PFSK-1 (cell line): ENCODE measurements at regions not wholly inside any gene's neighbourhood (a gene's known extent, or its start where the extent isn't known, plus 50 kb on each side); places are given as distances from the start of the nearest gene placed in this dataset.

ENCODE experiments used
- FOXP2 ChIP-seq: optimal IDR thresholded peaks from 2 replicates; pipeline ENCODE3; 2011; ENCODE audit warnings: borderline replicate concordance, control low read depth, inconsistent platforms; ENCODE audit not compliant: insufficient read depth; ENCODE audit errors: extremely low read length, extremely low read depth
- POLR2AphosphoS5 ChIP-seq: IDR thresholded peaks from 2 replicates; pipeline ENCODE4 v1.6.1; 2012; ENCODE audit warnings: low read depth, mild to moderate bottlenecking, control low read depth, low read length, moderate library complexity
- SIN3A ChIP-seq: IDR thresholded peaks from 2 replicates; pipeline ENCODE4 v1.6.1; 2012; ENCODE audit warnings: mild to moderate bottlenecking, low read length, moderate library complexity, borderline replicate concordance; ENCODE audit not compliant: insufficient read depth
- TAF1 ChIP-seq: IDR thresholded peaks from 2 replicates; pipeline ENCODE4 v1.6.1; 2012; ENCODE audit warnings: low read length, control low read depth, borderline replicate concordance; ENCODE audit not compliant: insufficient read depth
- TF ChIP-seq, protein P1 (sequence below), 2 experiments: IDR thresholded peaks; 2 replicates each; pipeline versions ENCODE4 v1.6.1 to v1.8.0; 2011 to 2012; ENCODE audit warnings: low read depth in 2 of 2, low read length in 2 of 2, control low read depth in 1 of 2, inconsistent platforms in 1 of 2, mild to moderate bottlenecking in 1 of 2, moderate library complexity in 1 of 2; ENCODE audit not compliant: insufficient read depth in 1 of 2

DNA sequence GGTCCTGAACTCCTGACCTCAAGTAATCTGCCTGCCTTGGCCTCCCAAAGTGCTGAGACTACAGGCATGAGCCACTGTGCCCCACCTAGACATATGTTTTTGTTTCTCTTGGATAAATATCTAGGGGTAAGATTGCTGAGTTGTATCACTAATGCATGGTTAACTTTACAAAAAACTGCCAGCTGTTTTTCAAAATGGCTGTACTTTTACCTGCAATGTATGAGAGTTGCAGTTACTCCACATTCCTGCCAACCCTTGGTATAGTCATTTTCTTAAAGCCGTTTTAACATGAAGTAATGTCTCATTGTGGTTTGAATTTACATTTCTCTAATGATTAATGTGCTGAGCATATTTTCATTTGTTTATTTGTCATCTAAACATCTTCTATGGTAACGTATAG, 289.7 kb downstream of the UTRN start:
- TF ChIP-seq FOXP2 (no peak), SIN3A (no peak), TAF1 (no peak), POLR2AphosphoS5 (no peak)
- TF ChIP-seq, protein P1, sequence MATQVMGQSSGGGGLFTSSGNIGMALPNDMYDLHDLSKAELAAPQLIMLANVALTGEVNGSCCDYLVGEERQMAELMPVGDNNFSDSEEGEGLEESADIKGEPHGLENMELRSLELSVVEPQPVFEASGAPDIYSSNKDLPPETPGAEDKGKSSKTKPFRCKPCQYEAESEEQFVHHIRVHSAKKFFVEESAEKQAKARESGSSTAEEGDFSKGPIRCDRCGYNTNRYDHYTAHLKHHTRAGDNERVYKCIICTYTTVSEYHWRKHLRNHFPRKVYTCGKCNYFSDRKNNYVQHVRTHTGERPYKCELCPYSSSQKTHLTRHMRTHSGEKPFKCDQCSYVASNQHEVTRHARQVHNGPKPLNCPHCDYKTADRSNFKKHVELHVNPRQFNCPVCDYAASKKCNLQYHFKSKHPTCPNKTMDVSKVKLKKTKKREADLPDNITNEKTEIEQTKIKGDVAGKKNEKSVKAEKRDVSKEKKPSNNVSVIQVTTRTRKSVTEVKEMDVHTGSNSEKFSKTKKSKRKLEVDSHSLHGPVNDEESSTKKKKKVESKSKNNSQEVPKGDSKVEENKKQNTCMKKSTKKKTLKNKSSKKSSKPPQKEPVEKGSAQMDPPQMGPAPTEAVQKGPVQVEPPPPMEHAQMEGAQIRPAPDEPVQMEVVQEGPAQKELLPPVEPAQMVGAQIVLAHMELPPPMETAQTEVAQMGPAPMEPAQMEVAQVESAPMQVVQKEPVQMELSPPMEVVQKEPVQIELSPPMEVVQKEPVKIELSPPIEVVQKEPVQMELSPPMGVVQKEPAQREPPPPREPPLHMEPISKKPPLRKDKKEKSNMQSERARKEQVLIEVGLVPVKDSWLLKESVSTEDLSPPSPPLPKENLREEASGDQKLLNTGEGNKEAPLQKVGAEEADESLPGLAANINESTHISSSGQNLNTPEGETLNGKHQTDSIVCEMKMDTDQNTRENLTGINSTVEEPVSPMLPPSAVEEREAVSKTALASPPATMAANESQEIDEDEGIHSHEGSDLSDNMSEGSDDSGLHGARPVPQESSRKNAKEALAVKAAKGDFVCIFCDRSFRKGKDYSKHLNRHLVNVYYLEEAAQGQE (IDR thresholded peaks at IDR 0.05; ENCODE audit: insufficient read depth in 1 of 2, low read depth in 2 of 2, low read length in 2 of 2) = no peak

DNA sequence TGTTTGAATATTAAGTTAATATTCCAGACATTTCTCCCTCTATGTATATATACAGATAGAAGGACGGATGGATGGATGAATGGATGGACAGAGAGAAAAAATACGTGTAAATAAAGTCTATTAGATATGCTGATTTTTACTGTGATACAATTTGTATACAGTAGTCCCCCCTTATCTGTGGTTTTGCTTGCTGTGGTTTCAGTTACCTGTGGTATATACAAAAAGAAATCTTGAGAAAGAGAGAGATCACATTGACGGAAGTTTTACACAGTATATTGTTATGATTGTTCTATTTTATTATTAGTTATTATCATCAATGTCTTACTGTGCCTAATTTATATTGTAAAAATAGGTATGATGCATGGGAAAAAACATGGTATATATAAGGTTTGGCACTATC, 290.2 kb downstream of the UTRN start:
- no peak for TF ChIP-seq POLR2AphosphoS5
- TF ChIP-seq, protein P1 (IDR thresholded peaks at IDR 0.05; ENCODE audit: insufficient read depth in 1 of 2, low read depth in 2 of 2, low read length in 2 of 2) = no peak
- TF ChIP-seq TAF1 = no peak
- TF ChIP-seq SIN3A = no peak
- no peak for TF ChIP-seq FOXP2

DNA sequence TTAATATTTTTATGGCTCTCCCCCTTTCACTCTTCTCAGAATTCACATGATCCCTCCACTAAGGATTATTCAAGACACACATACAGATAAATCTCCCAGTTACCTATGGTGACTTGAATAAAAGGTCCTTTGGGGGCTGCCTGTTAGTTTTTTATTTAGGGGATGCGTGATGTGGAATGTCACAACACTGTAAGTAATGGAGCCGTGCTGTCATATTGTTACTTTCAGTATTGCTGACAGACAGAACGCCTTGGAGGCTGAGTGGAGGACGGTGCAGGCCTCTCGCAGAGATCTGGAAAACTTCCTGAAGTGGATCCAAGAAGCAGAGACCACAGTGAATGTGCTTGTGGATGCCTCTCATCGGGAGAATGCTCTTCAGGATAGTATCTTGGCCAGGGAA, 291.7 kb downstream of the UTRN start:
- TF ChIP-seq POLR2AphosphoS5 = no peak
- no peak for TF ChIP-seq SIN3A
- no peak for TF ChIP-seq TAF1
- no peak for TF ChIP-seq FOXP2
- TF ChIP-seq, protein P1 (IDR thresholded peaks at IDR 0.05; ENCODE audit: insufficient read depth in 1 of 2, low read depth in 2 of 2, low read length in 2 of 2) = no peak

DNA sequence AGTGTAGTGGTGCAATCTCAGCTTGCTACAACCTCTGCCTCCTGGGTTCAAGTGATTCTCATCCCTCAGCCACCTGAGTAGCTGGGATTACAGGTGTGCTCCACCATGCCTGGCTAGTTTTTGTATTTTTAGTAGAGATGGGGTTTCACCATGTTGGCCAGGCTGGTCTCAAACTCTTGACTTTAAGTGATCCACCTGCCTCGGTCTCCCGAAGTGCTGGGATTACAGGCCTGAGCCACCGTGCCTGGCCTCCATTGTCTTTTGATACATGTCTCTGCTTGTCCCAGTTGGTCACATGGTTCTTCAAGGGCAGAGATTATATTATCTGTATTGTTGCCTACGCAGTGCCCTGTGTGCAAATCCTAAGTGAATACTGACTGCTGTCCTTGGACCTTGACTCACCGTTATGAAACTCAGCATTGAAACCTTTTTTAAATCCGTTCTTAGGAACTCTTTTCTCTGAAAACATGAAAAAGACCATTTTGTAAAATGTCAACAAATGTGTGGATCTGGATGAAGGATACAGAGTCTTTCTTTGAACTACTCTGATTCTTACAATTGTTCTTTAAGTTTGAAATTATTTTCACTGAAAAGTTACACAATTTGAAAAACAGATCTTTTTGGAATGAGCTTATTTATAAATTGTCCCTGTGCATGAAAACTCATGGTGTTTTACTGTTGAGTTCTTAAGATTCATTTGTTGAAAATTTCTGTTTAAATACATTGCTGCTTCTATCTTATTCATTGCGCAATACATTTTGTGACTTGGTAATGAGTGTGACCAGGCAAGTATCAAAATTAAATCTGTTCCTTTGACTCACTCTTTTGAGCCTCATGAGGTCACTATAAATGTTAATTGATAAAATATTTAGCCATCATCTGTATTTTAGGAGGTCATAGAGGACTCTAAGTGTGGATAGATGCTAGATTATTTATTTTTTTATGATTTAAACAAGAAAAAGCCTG, 293.5 kb downstream of the UTRN start:
- TF ChIP-seq TAF1 (no peak), POLR2AphosphoS5 (no peak), SIN3A (no peak)
- TF ChIP-seq, protein P1 (IDR thresholded peaks at IDR 0.05; ENCODE audit: insufficient read depth in 1 of 2, low read depth in 2 of 2, low read length in 2 of 2) = no peak
